Spinal cord (tissue), 9 donors: ENCODE measurements at regions not wholly inside any gene's neighbourhood (a gene's known extent, or its start where the extent isn't known, plus 50 kb on each side); places are given as distances from the start of the nearest gene placed in this dataset.
"Not testable (repeated sequence)": the region's sequence is repeated elsewhere in the genome, so short reads cannot be mapped to it uniquely, and the experiment has no call there.

Experiments used
- DNase-seq, 6 donors: peaks; one replicate each; pipeline versions ENCODE4 v3.0.0 to v3.0.0-alpha.2; 2013 to 2015; ENCODE audit warnings: low spot score in 6 of 6, low read depth in 4 of 6
- H3K27ac ChIP-seq: one replicate; pipeline ENCODE4 v1.5.1; 2013; ENCODE audit warnings: low read depth, low read length, control low read depth
- H3K27me3 ChIP-seq: one replicate; pipeline ENCODE4 v1.6.1; 2013; ENCODE audit warnings: low read length; ENCODE audit not compliant: control insufficient read depth, insufficient read depth
- H3K36me3 ChIP-seq: one replicate; pipeline ENCODE4 v1.6.1; 2013; ENCODE audit warnings: low read length; ENCODE audit not compliant: control insufficient read depth, insufficient read depth
- H3K4me1 ChIP-seq: one replicate; pipeline ENCODE4 v1.6.1; 2013; ENCODE audit warnings: low read length; ENCODE audit not compliant: control insufficient read depth, insufficient read depth
- H3K4me3 ChIP-seq: one replicate; pipeline ENCODE4 v1.5.1; 2013; ENCODE audit warnings: low read depth, low read length, control low read depth
- H3K9me3 ChIP-seq: one replicate; pipeline ENCODE4 v1.6.1; 2013; ENCODE audit warnings: low read length; ENCODE audit not compliant: control insufficient read depth, insufficient read depth
- WGBS: methylation state at CpG from one replicate; pipeline ENCODE4 v1.1.5; 2013; ENCODE audit warnings: missing lambda C conversion rate; ENCODE audit not compliant: insufficient coverage; 5-methylcytosine and 5-hydroxymethylcytosine counted together
- donor health status: healthy.

- WGBS = no CpG with 5 or more reads among the region's 2 CpGs
- H3K27me3 ChIP-seq = no peaks in the 10 kb centered on the region
- no peak overlapping the region for H3K4me3 ChIP-seq
Observed at GRCh38 chr10:93226619-93227018, 152.9 kb downstream of the CYP26A1 start.

GRCh38 chr10:93230596-93230995 is 156.9 kb downstream of the CYP26A1 start:
- H3K36me3 ChIP-seq, H3K9me3 ChIP-seq, H3K27me3 ChIP-seq, H3K4me3 ChIP-seq, H3K27ac ChIP-seq, DNase-seq, H3K4me1 ChIP-seq: not testable (repeated sequence)
- WGBS = 94% methylated on average over 6 of the region's 7 CpGs

More at GRCh38 chr10:93226619-93227018, 152.9 kb downstream of the CYP26A1 start:
- no peaks in the 10 kb centered on the region for H3K9me3 ChIP-seq
- H3K27ac ChIP-seq = no peak overlapping the region
- DNase-seq = no peak
- H3K4me1 ChIP-seq = no peaks in the 10 kb centered on the region
- no peaks in the 10 kb centered on the region for H3K36me3 ChIP-seq

- WGBS = 90% methylated on average over 1 of the region's 2 CpGs
- H3K36me3 ChIP-seq, H3K27me3 ChIP-seq, H3K4me3 ChIP-seq, H3K4me1 ChIP-seq, DNase-seq, H3K27ac ChIP-seq, H3K9me3 ChIP-seq: not testable (repeated sequence)
Observed at GRCh38 chr10:93232159-93232558, 158.5 kb downstream of the CYP26A1 start.

- not testable (repeated sequence) for H3K36me3 ChIP-seq, H3K4me3 ChIP-seq, H3K4me1 ChIP-seq, DNase-seq, H3K9me3 ChIP-seq, H3K27me3 ChIP-seq, H3K27ac ChIP-seq
- 92% methylated on average over 2 of the region's 4 CpGs for WGBS
Observed at GRCh38 chr10:93234940-93235339, 161.2 kb downstream of the CYP26A1 start.

- no peaks in the 10 kb centered on the region for H3K9me3 ChIP-seq
- no peak overlapping the region for H3K4me3 ChIP-seq
- no peaks in the 10 kb centered on the region for H3K27me3 ChIP-seq
- peaks cover 4% of the 10 kb centered on the region for H3K4me1 ChIP-seq
- H3K27ac ChIP-seq = no peak overlapping the region
- WGBS = 96% methylated on average over 3 of the region's 3 CpGs
- DNase-seq = no peak
- no peaks in the 10 kb centered on the region for H3K36me3 ChIP-seq
Observed at GRCh38 chr10:93235686-93236085, 162.0 kb downstream of the CYP26A1 start.

- H3K36me3 ChIP-seq = no peaks in the 10 kb centered on the region
- H3K27ac ChIP-seq = no peak overlapping the region
- no peaks in the 10 kb centered on the region for H3K9me3 ChIP-seq
- H3K4me3 ChIP-seq = no peak overlapping the region
- WGBS = 70% methylated on average over 3 of the region's 4 CpGs
- H3K27me3 ChIP-seq = no peaks in the 10 kb centered on the region
- peaks cover 4% of the 10 kb centered on the region for H3K4me1 ChIP-seq
- peak in 1 of 6 donors; percentile 57 for DNase-seq
Observed at GRCh38 chr10:93236393-93237040, 162.8 kb downstream of the CYP26A1 start.

- Histone ChIP-seq H3K4me3 (no peak overlapping the region), H3K9me3 (no peaks in the 10 kb centered on the region), H3K27me3 (no peaks in the 10 kb centered on the region), H3K36me3 (no peaks in the 10 kb centered on the region), H3K4me1 (peaks cover 4% of the 10 kb centered on the region), H3K27ac (no peak overlapping the region)
- no CpG with 5 or more reads among the region's 1 CpG for WGBS
- no peak for DNase-seq
Observed at GRCh38 chr10:93245147-93245546, 171.5 kb downstream of the CYP26A1 start.

- peak in 5 of 6 donors; percentile 13 to 75 (median 36) for DNase-seq
- H3K27ac ChIP-seq = peak overlapping the region; percentile 55
- WGBS = 60% methylated on average over 1 of the region's 8 CpGs
- H3K36me3 ChIP-seq = no peaks in the 10 kb centered on the region
- H3K4me1 ChIP-seq = peaks cover 4% of the 10 kb centered on the region
- no peak overlapping the region for H3K4me3 ChIP-seq
- no peaks in the 10 kb centered on the region for H3K27me3 ChIP-seq
- no peaks in the 10 kb centered on the region for H3K9me3 ChIP-seq
Observed at GRCh38 chr10:93245779-93246178, 172.1 kb downstream of the CYP26A1 start.

GRCh38 chr10:93248583-93249227 is 175.0 kb downstream of the CYP26A1 start:
- Histone ChIP-seq H3K36me3 (no peaks in the 10 kb centered on the region), H3K27ac (no peak overlapping the region), H3K9me3 (no peaks in the 10 kb centered on the region), H3K27me3 (no peaks in the 10 kb centered on the region), H3K4me1 (peaks cover 4% of the 10 kb centered on the region), H3K4me3 (no peak overlapping the region)
- no peak for DNase-seq
- WGBS = 72% methylated on average over 19 of the region's 19 CpGs

GRCh38 chr10:93250010-93250409 is 176.3 kb downstream of the CYP26A1 start:
- H3K9me3 ChIP-seq = no peaks in the 10 kb centered on the region
- no peaks in the 10 kb centered on the region for H3K27me3 ChIP-seq
- 91% methylated on average over 6 of the region's 6 CpGs for WGBS

More at GRCh38 chr10:93250010-93250409, 176.3 kb downstream of the CYP26A1 start:
- no peak for DNase-seq
- Histone ChIP-seq H3K4me3 (no peak overlapping the region), H3K27ac (no peak overlapping the region), H3K4me1 (peaks cover 4% of the 10 kb centered on the region), H3K36me3 (no peaks in the 10 kb centered on the region)
